ENCODE measurements at regions not wholly inside any gene's neighbourhood (a gene's known extent, or its start where the extent isn't known, plus 50 kb on each side); places are given as distances from the start of the nearest gene placed in this dataset.
"Not testable (repeated sequence)": the region's sequence is repeated elsewhere in the genome, so short reads cannot be mapped to it uniquely, and the experiment has no call there.

GRCh38 chr6:144559865-144560593 is 274.9 kb downstream of the UTRN start:
- no peaks in the 10 kb centered on the region for H3K9me3 ChIP-seq (ENCODE audit: control insufficient read depth in 2 of 2, low read length in 2 of 2)
- no peak overlapping the region for H3K4me3 ChIP-seq (ENCODE audit: low read length in 2 of 2)
- peak overlapping the region in 1 of 2 donors; percentile 6 for H3K27ac ChIP-seq (ENCODE audit: low read depth in 2 of 2, low read length in 2 of 2)
- no peaks in the 10 kb centered on the region for H3K4me1 ChIP-seq (ENCODE audit: control insufficient read depth in 2 of 2, insufficient read depth in 2 of 2, low read length in 2 of 2)
- no peaks in the 10 kb centered on the region for H3K27me3 ChIP-seq (ENCODE audit: control insufficient read depth in 2 of 2, insufficient read depth in 2 of 2, low read length in 2 of 2)
- no peak overlapping the region for H3K9ac ChIP-seq (ENCODE audit: low read depth in 1 of 2, low read length in 2 of 2)
- H3K36me3 ChIP-seq (ENCODE audit: control insufficient read depth in 2 of 2, insufficient read depth in 2 of 2, low read length in 2 of 2) = peaks cover 18 to 21% of the 10 kb centered on the region in 2 donors

GRCh38 chr6:144561455-144562043 is 276.4 kb downstream of the UTRN start:
- Histone ChIP-seq H3K9me3 (ENCODE audit: control insufficient read depth in 2 of 2, low read length in 2 of 2) (no peaks in the 10 kb centered on the region), H3K4me1 (ENCODE audit: control insufficient read depth in 2 of 2, insufficient read depth in 2 of 2, low read length in 2 of 2) (no peaks in the 10 kb centered on the region), H3K4me3 (ENCODE audit: low read length in 2 of 2) (no peak overlapping the region), H3K27me3 (ENCODE audit: control insufficient read depth in 2 of 2, insufficient read depth in 2 of 2, low read length in 2 of 2) (no peaks in the 10 kb centered on the region), H3K9ac (ENCODE audit: low read depth in 1 of 2, low read length in 2 of 2) (no peak overlapping the region), H3K36me3 (ENCODE audit: control insufficient read depth in 2 of 2, insufficient read depth in 2 of 2, low read length in 2 of 2) (peaks cover 11% of the 10 kb centered on the region in 2 donors), H3K27ac (ENCODE audit: low read depth in 2 of 2, low read length in 2 of 2) (no peak overlapping the region)

GRCh38 chr6:144564202-144564601 is 279.1 kb downstream of the UTRN start:
- H3K4me1 ChIP-seq (ENCODE audit: control insufficient read depth in 2 of 2, insufficient read depth in 2 of 2, low read length in 2 of 2) = no peaks in the 10 kb centered on the region
- peaks cover 0 to 4% of the 10 kb centered on the region in 2 donors for H3K36me3 ChIP-seq (ENCODE audit: control insufficient read depth in 2 of 2, insufficient read depth in 2 of 2, low read length in 2 of 2)
- no peaks in the 10 kb centered on the region for H3K27me3 ChIP-seq (ENCODE audit: control insufficient read depth in 2 of 2, insufficient read depth in 2 of 2, low read length in 2 of 2)
- H3K9ac ChIP-seq (ENCODE audit: low read depth in 1 of 2, low read length in 2 of 2) = no peak overlapping the region
- no peak overlapping the region for H3K27ac ChIP-seq (ENCODE audit: low read depth in 2 of 2, low read length in 2 of 2)
- no peaks in the 10 kb centered on the region for H3K9me3 ChIP-seq (ENCODE audit: control insufficient read depth in 2 of 2, low read length in 2 of 2)
- no peak overlapping the region for H3K4me3 ChIP-seq (ENCODE audit: low read length in 2 of 2)

GRCh38 chr6:144566868-144567615 is 281.9 kb downstream of the UTRN start:
- Histone ChIP-seq H3K27ac (ENCODE audit: low read depth in 2 of 2, low read length in 2 of 2) (no peak overlapping the region), H3K9ac (ENCODE audit: low read depth in 1 of 2, low read length in 2 of 2) (no peak overlapping the region), H3K4me3 (ENCODE audit: low read length in 2 of 2) (no peak overlapping the region), H3K4me1 (ENCODE audit: control insufficient read depth in 2 of 2, insufficient read depth in 2 of 2, low read length in 2 of 2) (no peaks in the 10 kb centered on the region), H3K9me3 (ENCODE audit: control insufficient read depth in 2 of 2, low read length in 2 of 2) (no peaks in the 10 kb centered on the region), H3K36me3 (ENCODE audit: control insufficient read depth in 2 of 2, insufficient read depth in 2 of 2, low read length in 2 of 2) (no peaks in the 10 kb centered on the region), H3K27me3 (ENCODE audit: control insufficient read depth in 2 of 2, insufficient read depth in 2 of 2, low read length in 2 of 2) (no peaks in the 10 kb centered on the region)

- Histone ChIP-seq H3K27ac (ENCODE audit: low read depth in 2 of 2, low read length in 2 of 2) (no peak overlapping the region), H3K4me3 (ENCODE audit: low read length in 2 of 2) (no peak overlapping the region), H3K4me1 (ENCODE audit: control insufficient read depth in 2 of 2, insufficient read depth in 2 of 2, low read length in 2 of 2) (no peaks in the 10 kb centered on the region), H3K27me3 (ENCODE audit: control insufficient read depth in 2 of 2, insufficient read depth in 2 of 2, low read length in 2 of 2) (no peaks in the 10 kb centered on the region), H3K9me3 (ENCODE audit: control insufficient read depth in 2 of 2, low read length in 2 of 2) (no peaks in the 10 kb centered on the region), H3K36me3 (ENCODE audit: control insufficient read depth in 2 of 2, insufficient read depth in 2 of 2, low read length in 2 of 2) (no peaks in the 10 kb centered on the region), H3K9ac (ENCODE audit: low read depth in 1 of 2, low read length in 2 of 2) (no peak overlapping the region)
These were observed 283.1 kb downstream of the UTRN start for GRCh38 chr6:144568241-144568640.

- not testable (repeated sequence) for H3K36me3 ChIP-seq (ENCODE audit: control insufficient read depth in 2 of 2, insufficient read depth in 2 of 2, low read length in 2 of 2); H3K27me3 ChIP-seq (ENCODE audit: control insufficient read depth in 2 of 2, insufficient read depth in 2 of 2, low read length in 2 of 2); H3K4me3 ChIP-seq (ENCODE audit: low read length in 2 of 2); H3K4me1 ChIP-seq (ENCODE audit: control insufficient read depth in 2 of 2, insufficient read depth in 2 of 2, low read length in 2 of 2); H3K27ac ChIP-seq (ENCODE audit: low read depth in 2 of 2, low read length in 2 of 2); H3K9ac ChIP-seq (ENCODE audit: low read depth in 1 of 2, low read length in 2 of 2); H3K9me3 ChIP-seq (ENCODE audit: control insufficient read depth in 2 of 2, low read length in 2 of 2)
These were observed 287.4 kb downstream of the UTRN start for GRCh38 chr6:144572541-144572940.

- Histone ChIP-seq H3K4me3 (ENCODE audit: low read length in 2 of 2) (no peak overlapping the region), H3K36me3 (ENCODE audit: control insufficient read depth in 2 of 2, insufficient read depth in 2 of 2, low read length in 2 of 2) (peaks cover 0 to 10% of the 10 kb centered on the region in 2 donors), H3K9ac (ENCODE audit: low read depth in 1 of 2, low read length in 2 of 2) (no peak overlapping the region), H3K4me1 (ENCODE audit: control insufficient read depth in 2 of 2, insufficient read depth in 2 of 2, low read length in 2 of 2) (no peaks in the 10 kb centered on the region), H3K27ac (ENCODE audit: low read depth in 2 of 2, low read length in 2 of 2) (no peak overlapping the region), H3K9me3 (ENCODE audit: control insufficient read depth in 2 of 2, low read length in 2 of 2) (no peaks in the 10 kb centered on the region), H3K27me3 (ENCODE audit: control insufficient read depth in 2 of 2, insufficient read depth in 2 of 2, low read length in 2 of 2) (no peaks in the 10 kb centered on the region)
These were observed 289.7 kb downstream of the UTRN start for GRCh38 chr6:144574796-144575195.

- Histone ChIP-seq H3K27ac (ENCODE audit: low read depth in 2 of 2, low read length in 2 of 2) (no peak overlapping the region), H3K36me3 (ENCODE audit: control insufficient read depth in 2 of 2, insufficient read depth in 2 of 2, low read length in 2 of 2) (peaks cover 0 to 10% of the 10 kb centered on the region in 2 donors), H3K4me3 (ENCODE audit: low read length in 2 of 2) (no peak overlapping the region), H3K27me3 (ENCODE audit: control insufficient read depth in 2 of 2, insufficient read depth in 2 of 2, low read length in 2 of 2) (no peaks in the 10 kb centered on the region), H3K9ac (ENCODE audit: low read depth in 1 of 2, low read length in 2 of 2) (no peak overlapping the region), H3K9me3 (ENCODE audit: control insufficient read depth in 2 of 2, low read length in 2 of 2) (no peaks in the 10 kb centered on the region), H3K4me1 (ENCODE audit: control insufficient read depth in 2 of 2, insufficient read depth in 2 of 2, low read length in 2 of 2) (no peaks in the 10 kb centered on the region)
These were observed 290.2 kb downstream of the UTRN start for GRCh38 chr6:144575327-144575726.

GRCh38 chr6:144576871-144577270 is 291.7 kb downstream of the UTRN start:
- no peak overlapping the region for H3K9ac ChIP-seq (ENCODE audit: low read depth in 1 of 2, low read length in 2 of 2)
- H3K4me3 ChIP-seq (ENCODE audit: low read length in 2 of 2) = no peak overlapping the region
- H3K27me3 ChIP-seq (ENCODE audit: control insufficient read depth in 2 of 2, insufficient read depth in 2 of 2, low read length in 2 of 2) = no peaks in the 10 kb centered on the region
- no peaks in the 10 kb centered on the region for H3K9me3 ChIP-seq (ENCODE audit: control insufficient read depth in 2 of 2, low read length in 2 of 2)
- no peaks in the 10 kb centered on the region for H3K4me1 ChIP-seq (ENCODE audit: control insufficient read depth in 2 of 2, insufficient read depth in 2 of 2, low read length in 2 of 2)
- H3K36me3 ChIP-seq (ENCODE audit: control insufficient read depth in 2 of 2, insufficient read depth in 2 of 2, low read length in 2 of 2) = peaks cover 0 to 10% of the 10 kb centered on the region in 2 donors
- no peak overlapping the region for H3K27ac ChIP-seq (ENCODE audit: low read depth in 2 of 2, low read length in 2 of 2)

All from mucosa of rectum (tissue), 2 donors.